ENCODE measurements at regions not wholly inside any gene's neighbourhood (a gene's known extent, or its start where the extent isn't known, plus 50 kb on each side); places are given as distances from the start of the nearest gene placed in this dataset.

GRCh38 chr15:47870956-47871625 is 153.8 kb downstream of the SEMA6D start:
- Mint-ChIP-seq H3K36me3 (peaks cover 2% of the 10 kb centered on the region; the same call in 1 of the 2 replicates), H3K4me3 (no peak overlapping the region), H3K4me1 (no peaks in the 10 kb centered on the region), H3K27ac (no peak overlapping the region; the same call in 1 of the 2 replicates), H3K27me3 (ENCODE audit: low read depth) (peaks cover 4% of the 10 kb centered on the region), H3K9me3 (peaks cover 29% of the 10 kb centered on the region)
- ChIA-PET CTCF (no interaction called here), POLR2A (no interaction called here)
- DNase-seq (ENCODE audit: low spot score) (no peak), ATAC-seq (no peak)
- no peak for TF ChIP-seq ZNF416 (CRISPR knock-in tag; IDR thresholded peaks at IDR 0.05)
- TF ChIP-seq AR (CRISPR knock-in tag; IDR thresholded peaks at IDR 0.05) = no peak
- no peak for TF ChIP-seq ARID4B (CRISPR knock-in tag; IDR thresholded peaks at IDR 0.05; ENCODE audit: borderline replicate concordance)
- TF ChIP-seq ERG (CRISPR knock-in tag; IDR thresholded peaks at IDR 0.05) = no peak
- no peak for TF ChIP-seq GABPB1 (CRISPR knock-in tag; IDR thresholded peaks at IDR 0.05)
- TF ChIP-seq RORB (CRISPR knock-in tag; IDR thresholded peaks at IDR 0.05) = no peak

GRCh38 chr15:47872208-47872607 is 154.9 kb downstream of the SEMA6D start:
- ChIA-PET CTCF (no interaction called here), POLR2A (no interaction called here)
- H3K27me3 Mint-ChIP-seq (ENCODE audit: low read depth) = peaks cover 7% of the 10 kb centered on the region
- no peak overlapping the region for H3K4me3 Mint-ChIP-seq
- 0 out of 2 replicates have a peak, but pooled peaks cover 4% of the 10 kb centered on the region for H3K4me1 Mint-ChIP-seq
- no peak for DNase-seq (ENCODE audit: low spot score)
- peaks cover 2% of the 10 kb centered on the region; the same call in 1 of the 2 replicates for H3K36me3 Mint-ChIP-seq
- H3K9me3 Mint-ChIP-seq = peaks cover 25% of the 10 kb centered on the region
- no peak for ATAC-seq
- no peak overlapping the region for H3K27ac Mint-ChIP-seq
- TF ChIP-seq ZNF423 (CRISPR knock-in tag; IDR thresholded peaks at IDR 0.05) (no peak), PRDM15 (CRISPR knock-in tag; IDR thresholded peaks at IDR 0.05) (no peak), FOXK1 (CRISPR knock-in tag; IDR thresholded peaks at IDR 0.05) (no peak), GRHL2 (CRISPR knock-in tag; IDR thresholded peaks at IDR 0.05; ENCODE audit: insufficient replicate concordance, severe bottlenecking) (no peak), ARID4B (CRISPR knock-in tag; IDR thresholded peaks at IDR 0.05; ENCODE audit: borderline replicate concordance) (no peak), MAX (CRISPR knock-in tag; IDR thresholded peaks at IDR 0.05) (no peak), AFF4 (CRISPR knock-in tag; IDR thresholded peaks at IDR 0.05; ENCODE audit: borderline replicate concordance) (no peak)
